HepG2 (cell line): ENCODE measurements at regions not wholly inside any gene's neighbourhood (a gene's known extent, or its start where the extent isn't known, plus 50 kb on each side); places are given as distances from the start of the nearest gene placed in this dataset.

ENCODE experiments used
- ATAC-seq: fragments of 200-7000 bp; cut with Tn5 transposase; 3 replicates; pipeline ENCODE4 v1.9.1; 2020; ENCODE audit warnings: mild to moderate bottlenecking, moderate library complexity
- BruUV-seq: library from RNA; stranded (reverse); fragments of 400-500 nt; replicated peaks from 2 replicates; lab custom pipeline; 2021; lab: Mats Ljungman, UMichigan
- CTCF ChIA-PET: fragments of 300-600 bp; formaldehyde crosslinking; extraction: SDS; loops from one replicate; lab custom pipeline; 2021; ENCODE audit warnings: low total read pairs, inconsistent platforms, low intra/inter-chr PET ratio; lab: Yijun Ruan, JAX
- POLR2A ChIA-PET: fragments of 350-600 bp; sonication (Branson Sonifier 250); formaldehyde crosslinking; loops from one replicate; lab custom pipeline; 2020; ENCODE audit warnings: antibody characterized with exemption, inconsistent platforms; lab: Yijun Ruan, JAX
- DNase-seq: peaks from one replicate; pipeline ENCODE4 v3.0.0-alpha.2; 2015; ENCODE audit warnings: low spot score
- FAIRE-seq: peaks from 3 replicates; lab custom pipeline; 2011; peaks lifted over from hg19 to GRCh38; lab: Jason Lieb, UNC
- H2AFZ ChIP-seq: one replicate; pipeline ENCODE4 v1.6.1; 2011; ENCODE audit warnings: low read length, inconsistent platforms
- H3K27ac ChIP-seq: fragments of 300-600 bp; 3 replicates; pipeline ENCODE4 v1.8.0; 2011; ENCODE audit warnings: mixed run types, mild to moderate bottlenecking, mixed read lengths, low read length, inconsistent platforms; ENCODE audit not compliant: insufficient read depth; ENCODE audit errors: extremely low read length
- H3K27me3 ChIP-seq, 2 experiments: fragments of 200-600 bp in 1 of 2; 2 replicates in 1 of 2; 3 replicates in 1 of 2; pipeline versions ENCODE4 v1.6.0 to v1.8.0; 2011; ENCODE audit warnings: low read length in 2 of 2, mild to moderate bottlenecking in 2 of 2, moderate library complexity in 2 of 2, inconsistent platforms in 1 of 2; ENCODE audit not compliant: insufficient read depth in 2 of 2, control insufficient read depth in 1 of 2
- H3K36me3 ChIP-seq, 2 experiments: fragments of 200-600 bp in 1 of 2; replicated peaks in 1 of 2; 2 replicates in 1 of 2; 3 replicates in 1 of 2; pipeline versions ENCODE4 v1.5.1 to v1.8.0; 2011; ENCODE audit warnings: low read length in 2 of 2, inconsistent platforms in 1 of 2; ENCODE audit not compliant: insufficient read depth in 2 of 2, control insufficient read depth in 1 of 2
- H3K4me1 ChIP-seq: 2 replicates; pipeline ENCODE4 v1.5.1; 2012; ENCODE audit warnings: low read length, inconsistent platforms; ENCODE audit not compliant: insufficient read depth
- H3K4me2 ChIP-seq: 2 replicates; pipeline ENCODE4 v1.6.0; 2011; ENCODE audit warnings: low read depth, low read length, inconsistent platforms
- H3K4me3 ChIP-seq, 3 experiments: fragments of 200-600 bp in 1 of 3; sonication (generic), shearing (Covaris generic) in 1 of 3; replicated peaks in 1 of 3; 2 replicates each; pipeline ENCODE4 v1.5.1; 2011 to 2016; ENCODE audit warnings: low read length in 3 of 3, inconsistent platforms in 2 of 3, low read depth in 2 of 3, mild to moderate bottlenecking in 2 of 3, control low read depth in 1 of 3, mixed read lengths in 1 of 3; ENCODE audit not compliant: insufficient read depth in 1 of 3
- H3K79me2 ChIP-seq: one replicate; pipeline ENCODE4 v1.6.1; 2011; ENCODE audit warnings: low read length, inconsistent platforms; ENCODE audit not compliant: insufficient read depth
- H3K9ac ChIP-seq: 2 replicates; pipeline ENCODE4 v1.6.0; 2011; ENCODE audit warnings: mild to moderate bottlenecking, low read depth, low read length, inconsistent platforms; ENCODE audit not compliant: insufficient read depth
- H3K9me3 ChIP-seq: 2 replicates; pipeline ENCODE4 v1.5.1; 2012; ENCODE audit warnings: mild to moderate bottlenecking, low read length
- H4K20me1 ChIP-seq: 2 replicates; pipeline ENCODE4 v1.6.0; 2011; ENCODE audit warnings: inconsistent platforms, mild to moderate bottlenecking, low read length, moderate library complexity; ENCODE audit not compliant: insufficient read depth
- AFF4 ChIP-seq: sonication (generic); formaldehyde crosslinking; IDR thresholded peaks from 2 replicates; pipeline ENCODE4 v1.4.0; 2020; ENCODE audit warnings: missing genetic modification reagents
- ARID3A ChIP-seq: IDR thresholded peaks from 2 replicates; pipeline ENCODE4 v1.6.1; 2012; ENCODE audit warnings: low read depth, low read length, improper control_type of control experiment
- E2F2 ChIP-seq: sonication (generic); formaldehyde crosslinking; IDR thresholded peaks from 2 replicates; pipeline ENCODE4 v1.4.0; 2020; ENCODE audit warnings: missing genetic modification reagents, borderline replicate concordance
- HNF4A ChIP-seq: sonication (generic); formaldehyde crosslinking; IDR thresholded peaks from 2 replicates; pipeline ENCODE4 v1.4.0; 2020; ENCODE audit warnings: missing genetic modification reagents
- IKZF4 ChIP-seq: sonication (generic); formaldehyde crosslinking; IDR thresholded peaks from 2 replicates; pipeline ENCODE4 v1.5.1; 2020; ENCODE audit warnings: borderline replicate concordance, mild to moderate bottlenecking, low read depth, missing genetic modification reagents; ENCODE audit errors: not compliant biosample characterization
- IKZF5 ChIP-seq: IDR thresholded peaks from 2 replicates; pipeline ENCODE4 v1.6.1; 2018; ENCODE audit warnings: missing genetic modification reagents, mild to moderate bottlenecking, missing compliant biosample characterization
- SETDB1 ChIP-seq: sonication (generic); formaldehyde crosslinking; IDR thresholded peaks from 2 replicates; pipeline ENCODE4 v1.5.1; 2020; ENCODE audit warnings: missing genetic modification reagents, mild to moderate bottlenecking, borderline replicate concordance
- TBL1XR1 ChIP-seq: fragments of 150-350 bp; IDR thresholded peaks from 2 replicates; pipeline ENCODE4 v1.6.1; 2014; ENCODE audit warnings: borderline replicate concordance, low read length; ENCODE audit not compliant: partially characterized antibody
- TBX3 ChIP-seq: fragments of 450-650 bp; IDR thresholded peaks from 2 replicates; pipeline ENCODE4 v1.6.1; 2017; ENCODE audit warnings: antibody characterized with exemption, mild to moderate bottlenecking, inconsistent platforms, borderline replicate concordance
- ZNF251 ChIP-seq: sonication (generic); formaldehyde crosslinking; IDR thresholded peaks from 2 replicates; pipeline ENCODE4 v1.9.0; 2021; ENCODE audit warnings: mild to moderate bottlenecking, missing genetic modification reagents
- ZNF263 ChIP-seq: sonication (generic); formaldehyde crosslinking; IDR thresholded peaks from 2 replicates; pipeline ENCODE4 v1.4.0; 2020; ENCODE audit warnings: missing genetic modification reagents
- WGBS: methylation state at CpG from one replicate; pipeline ENCODE4 v1.1.6; 2017; ENCODE audit warnings: low lambda C conversion rate; 5-methylcytosine and 5-hydroxymethylcytosine counted together
- in situ Hi-C: cut with HindIII; loops from 2 replicates; pipeline ENCODE4 v1.10.0; 2017; ENCODE audit warnings: low pct_unique_long_range_greater_than_20kb; ENCODE audit not compliant: extremely low pct_ligation_motif_present
- intact Hi-C: fragments of 100-400 bp; cut with micrococcal nuclease; formaldehyde crosslinking; loops from one replicate; pipeline ENCODE4 v1.10.0; 2022; ENCODE audit not compliant: unreplicated experiment

GRCh38 chr3:159751146-159751545 is 237.5 kb upstream of the IL12A start:
- Histone ChIP-seq H3K4me2 (no peak overlapping the region), H4K20me1 (no peaks in the 10 kb centered on the region), H3K27ac (no peak overlapping the region), H3K4me3 (no peak overlapping the region), H3K4me1 (peaks cover 10% of the 10 kb centered on the region), H3K9ac (no peak overlapping the region), H3K79me2 (no peaks in the 10 kb centered on the region), H3K36me3 (no peaks in the 10 kb centered on the region), H3K27me3 (no peaks in the 10 kb centered on the region), H3K9me3 (peaks cover 6% of the 10 kb centered on the region), H2AFZ (no peak overlapping the region)
- FAIRE-seq (no peak), DNase-seq (no peak), ATAC-seq (no peak)
- in situ Hi-C loops = no loop called here
- CTCF ChIA-PET = no interaction called here
- no TSS peak for BruUV-seq
- POLR2A ChIA-PET = no interaction called here
- intact Hi-C loops = no loop called here
- TF ChIP-seq ZNF251 (CRISPR knock-in tag) = no peak
- TF ChIP-seq ARID3A = no peak
- no peak for TF ChIP-seq TBL1XR1
- no peak for TF ChIP-seq IKZF4 (CRISPR knock-in tag)

- no peak overlapping the region for H2AFZ ChIP-seq
- H3K9me3 ChIP-seq = peaks cover 8% of the 10 kb centered on the region
- H4K20me1 ChIP-seq = no peaks in the 10 kb centered on the region
- no peak for DNase-seq
- H3K4me1 ChIP-seq = peaks cover 10% of the 10 kb centered on the region
- no peaks in the 10 kb centered on the region for H3K79me2 ChIP-seq
- H3K27me3 ChIP-seq = no peaks in the 10 kb centered on the region
- no TSS peak for BruUV-seq
- H3K4me2 ChIP-seq = no peak overlapping the region
- H3K27ac ChIP-seq = no peak overlapping the region
- POLR2A ChIA-PET = no interaction called here
- no peaks in the 10 kb centered on the region for H3K36me3 ChIP-seq
- in situ Hi-C loops (no loop called here), intact Hi-C loops (no loop called here)
- no peak for ATAC-seq
- FAIRE-seq = no peak
- WGBS = 13% methylated on average over 5 of the region's 5 CpGs
- CTCF ChIA-PET = no interaction called here
- no peak overlapping the region for H3K4me3 ChIP-seq
- no peak overlapping the region for H3K9ac ChIP-seq
- TF ChIP-seq E2F2 (no peak), IKZF5 (CRISPR knock-in tag) (no peak), HNF4A (CRISPR knock-in tag) (no peak), TBX3 (no peak), SETDB1 (CRISPR knock-in tag) (no peak), ZNF263 (no peak), AFF4 (no peak)
These were observed 236.9 kb upstream of the IL12A start for GRCh38 chr3:159751752-159752151.
